ENCODE measurements at regions not wholly inside any gene's neighbourhood (a gene's known extent, or its start where the extent isn't known, plus 50 kb on each side); places are given as distances from the start of the nearest gene placed in this dataset.
A peak's percentile ranks its signal among the peaks of the same experiment; 100 is the strongest.
"Not testable (repeated sequence)": the region's sequence is repeated elsewhere in the genome, so short reads cannot be mapped to it uniquely, and the experiment has no call there.

DNA sequence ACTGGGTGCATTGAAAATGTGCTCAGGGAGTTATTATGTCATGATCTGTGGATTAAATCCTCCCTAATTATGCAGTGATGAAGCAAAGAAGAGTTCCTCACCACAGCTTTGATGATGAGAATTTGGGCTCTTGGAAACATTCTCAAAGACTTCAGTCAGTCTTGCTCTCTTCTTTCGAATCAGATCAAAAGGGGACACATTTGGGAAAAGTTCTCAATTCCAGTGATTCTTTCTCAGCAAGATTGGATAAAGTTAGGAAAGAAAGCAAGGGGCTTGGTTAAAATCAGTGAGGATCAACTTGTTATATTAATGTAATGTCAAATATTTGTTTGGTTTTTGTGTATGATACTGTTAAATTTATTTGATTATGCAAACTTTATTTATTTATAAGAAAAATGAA, 411.3 kb upstream of the ACTBL2 start:
- DNase-seq (ENCODE audit: low spot score) = no peak

DNA sequence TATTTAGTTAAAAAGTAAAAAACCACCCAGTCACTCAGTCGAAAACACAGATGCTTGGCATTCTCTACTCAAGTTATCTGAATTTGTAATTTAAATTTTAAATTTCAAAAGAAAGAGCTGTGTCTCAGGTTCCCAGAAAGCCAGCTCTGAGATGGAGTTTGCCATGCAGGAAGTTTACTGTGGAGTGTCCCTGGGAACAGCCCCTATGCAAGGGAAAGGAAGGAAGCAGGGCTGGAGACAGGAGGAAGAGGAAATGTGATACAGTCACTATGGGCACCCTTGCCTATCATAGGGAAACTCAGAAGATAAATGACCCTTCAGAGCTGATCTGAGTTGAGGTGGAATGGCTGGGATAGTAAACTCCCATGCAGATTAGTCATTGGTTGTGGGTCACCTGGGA, 408.8 kb upstream of the ACTBL2 start:
- DNase-seq (ENCODE audit: low spot score) = no peak

DNA sequence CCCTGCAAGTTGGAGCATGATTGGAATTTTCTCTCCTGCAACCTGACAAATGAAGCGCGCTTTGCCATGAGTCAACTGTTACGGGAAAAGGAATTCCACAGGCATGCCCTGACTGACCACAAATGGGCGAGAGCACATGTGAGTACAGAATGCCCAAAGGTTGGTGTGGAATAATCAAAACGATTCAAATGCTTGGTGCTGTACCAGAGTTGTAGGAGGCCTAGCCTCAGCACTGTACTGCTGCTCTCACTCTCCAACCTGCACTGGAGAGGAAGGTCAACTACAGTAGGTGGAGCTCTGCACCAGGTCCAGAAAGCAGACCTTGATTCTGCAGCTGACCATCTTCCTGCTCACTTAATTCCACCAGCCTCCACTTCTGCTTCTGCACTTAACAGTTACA, 406.9 kb upstream of the ACTBL2 start:
- peak; percentile 44 for DNase-seq (ENCODE audit: low spot score)

- peak; percentile 52 for DNase-seq (ENCODE audit: low spot score)
Observed at GRCh38 chr5:57887851-57888621, 405.4 kb upstream of the ACTBL2 start.

DNA sequence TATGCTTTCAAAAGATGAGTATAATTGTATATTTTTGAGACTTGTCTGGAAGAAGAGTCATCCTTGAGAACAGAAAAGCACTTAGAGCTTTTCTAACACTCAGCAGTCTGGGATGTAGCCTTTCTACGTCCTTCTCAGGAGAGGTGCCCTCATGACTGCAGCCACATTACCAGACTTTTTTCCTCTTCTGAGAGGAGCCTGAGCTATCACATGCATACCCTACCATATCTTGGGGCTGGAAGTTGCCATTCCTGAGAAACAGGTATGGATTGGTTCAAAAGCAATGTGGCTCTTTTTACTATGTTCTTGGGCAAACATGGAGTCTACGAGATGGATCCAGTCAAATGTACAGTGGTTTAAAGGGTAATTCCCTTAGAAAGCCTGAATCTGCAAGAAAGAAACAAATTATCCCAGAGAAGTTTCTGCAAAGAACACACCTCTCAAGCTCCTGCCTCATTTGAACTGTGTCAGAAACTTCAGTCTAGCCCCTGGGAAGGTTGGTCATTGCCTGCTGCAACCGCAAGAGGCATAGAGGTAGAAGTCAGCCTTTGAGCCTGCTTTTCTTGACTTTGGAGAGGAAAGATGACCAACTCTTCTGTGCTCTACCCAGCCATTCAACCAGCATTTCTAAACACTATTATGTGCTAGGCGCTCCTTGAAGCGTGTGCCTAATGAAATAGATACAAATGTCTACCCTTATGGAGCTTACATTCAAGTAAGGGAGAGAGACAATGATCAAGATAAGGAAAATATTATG, 401.9 kb upstream of the ACTBL2 start:
- DNase-seq (ENCODE audit: low spot score) = no peak

- no peak for DNase-seq (ENCODE audit: low spot score)
Observed at GRCh38 chr5:57880216-57880615, 397.6 kb upstream of the ACTBL2 start.

DNA sequence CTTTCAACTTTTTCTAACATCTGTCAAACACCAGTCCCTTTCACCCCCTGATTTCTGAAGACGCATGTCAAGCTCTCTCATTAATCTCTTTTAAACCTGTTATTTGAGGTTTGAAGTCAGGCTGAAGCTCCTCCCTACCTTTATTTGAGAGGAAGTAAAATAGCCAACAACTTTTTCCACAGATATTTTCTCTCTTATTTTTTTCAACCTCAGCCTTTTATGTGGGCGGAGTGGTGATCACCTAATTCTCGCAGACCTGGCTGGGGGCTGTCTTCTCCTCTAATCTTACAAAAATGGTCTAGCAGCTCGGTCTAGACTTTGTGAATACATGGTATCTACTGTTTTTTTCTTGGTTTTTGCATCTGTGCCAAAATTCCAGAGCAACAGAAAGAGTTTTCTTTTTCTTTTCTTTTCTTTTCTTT, 395.7 kb upstream of the ACTBL2 start:
- DNase-seq (ENCODE audit: low spot score) = no peak

- DNase-seq (ENCODE audit: low spot score) = no peak
Observed at GRCh38 chr5:57871496-57871895, 388.9 kb upstream of the ACTBL2 start.

- DNase-seq (ENCODE audit: low spot score) = not testable (repeated sequence)
Observed at GRCh38 chr5:57870267-57870666, 387.7 kb upstream of the ACTBL2 start.

DNA sequence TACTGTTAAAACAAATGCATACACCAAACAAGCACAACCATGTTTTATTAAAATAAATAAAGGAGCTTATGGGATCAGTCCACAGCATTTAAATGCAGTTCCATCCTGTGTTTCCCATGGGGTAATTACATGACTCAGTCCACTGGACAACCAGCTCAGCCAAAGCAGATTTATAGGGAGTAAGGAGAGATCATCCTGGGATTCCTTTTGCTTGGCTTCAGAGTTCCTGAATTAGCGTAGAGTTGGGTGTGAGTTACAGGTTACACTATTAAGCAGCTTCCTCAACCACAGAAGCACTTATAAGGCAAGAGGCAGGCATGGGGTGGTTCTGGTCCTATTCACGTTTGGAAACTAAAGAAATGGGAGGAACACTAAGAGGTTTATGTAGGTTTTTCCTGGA, 381.1 kb upstream of the ACTBL2 start:
- DNase-seq (ENCODE audit: low spot score) = no peak

GRCh38 chr5:57862942-57863341, 380.3 kb upstream of the ACTBL2 start:
- no peak for DNase-seq (ENCODE audit: low spot score)

DNA sequence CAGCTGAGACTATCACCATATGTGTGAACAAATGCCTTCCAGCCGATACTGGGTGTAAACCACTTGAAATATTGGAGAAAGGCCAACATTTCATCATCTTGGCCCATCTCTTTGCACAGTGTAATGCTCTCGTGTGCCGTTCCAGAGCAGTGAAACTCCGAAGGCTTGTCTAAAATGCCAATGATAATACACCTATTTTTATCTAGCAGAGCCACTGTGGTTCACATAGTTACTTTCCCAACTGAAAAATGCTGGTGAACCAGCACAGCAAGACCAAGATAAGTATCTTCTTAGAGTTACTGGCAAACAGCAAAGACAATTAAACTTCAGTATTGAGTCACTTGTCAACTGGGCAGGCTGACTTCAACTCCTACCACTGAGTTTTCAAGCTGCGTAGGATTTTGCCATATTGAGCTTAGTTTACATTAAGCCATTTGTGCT, 379.9 kb upstream of the ACTBL2 start:
- peak; percentile 55 for DNase-seq (ENCODE audit: low spot score)

DNA sequence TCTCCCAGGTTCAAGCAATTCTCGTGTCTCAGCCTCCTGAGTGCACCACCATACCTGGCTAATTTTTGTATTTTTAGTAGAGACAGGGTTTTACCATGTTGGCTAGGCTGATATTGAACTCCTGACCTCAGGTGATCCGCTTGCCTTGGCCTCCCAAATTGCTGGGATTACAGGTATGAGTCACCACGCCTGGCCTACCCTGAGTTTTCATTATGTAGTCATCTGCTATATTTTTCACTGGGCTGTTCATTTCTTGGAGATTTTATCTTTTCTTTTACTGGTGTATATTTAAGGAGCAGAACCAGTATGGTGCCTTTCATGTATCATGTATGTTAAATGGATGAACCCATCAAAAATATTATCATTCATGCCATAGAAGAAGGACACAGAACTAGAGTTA, 377.0 kb upstream of the ACTBL2 start:
- DNase-seq (ENCODE audit: low spot score) = no peak

- no peak for DNase-seq (ENCODE audit: low spot score)
Observed at GRCh38 chr5:57858905-57859304, 376.3 kb upstream of the ACTBL2 start.

- no peak for DNase-seq (ENCODE audit: low spot score)
Observed at GRCh38 chr5:57857696-57858095, 375.1 kb upstream of the ACTBL2 start.

DNA sequence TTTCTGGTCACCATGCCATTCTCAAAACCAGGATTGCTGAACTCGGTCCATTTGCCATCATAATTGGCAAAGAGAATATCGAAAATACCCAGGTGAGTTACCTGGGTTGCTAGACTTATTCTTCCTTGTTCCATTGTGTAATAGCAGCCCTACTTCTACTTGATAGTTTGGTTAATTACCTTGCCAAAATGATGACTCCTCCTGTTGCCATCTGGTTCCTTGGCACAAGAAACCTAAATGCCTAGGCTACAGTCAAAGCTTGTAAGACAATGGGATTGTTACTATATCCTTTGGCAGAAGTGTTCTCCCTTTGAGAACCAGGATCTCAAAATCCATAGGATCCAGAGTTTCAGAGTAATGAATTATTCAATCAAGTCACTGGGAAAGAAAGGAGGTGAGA, 373.2 kb upstream of the ACTBL2 start:
- DNase-seq (ENCODE audit: low spot score) = no peak

DNA sequence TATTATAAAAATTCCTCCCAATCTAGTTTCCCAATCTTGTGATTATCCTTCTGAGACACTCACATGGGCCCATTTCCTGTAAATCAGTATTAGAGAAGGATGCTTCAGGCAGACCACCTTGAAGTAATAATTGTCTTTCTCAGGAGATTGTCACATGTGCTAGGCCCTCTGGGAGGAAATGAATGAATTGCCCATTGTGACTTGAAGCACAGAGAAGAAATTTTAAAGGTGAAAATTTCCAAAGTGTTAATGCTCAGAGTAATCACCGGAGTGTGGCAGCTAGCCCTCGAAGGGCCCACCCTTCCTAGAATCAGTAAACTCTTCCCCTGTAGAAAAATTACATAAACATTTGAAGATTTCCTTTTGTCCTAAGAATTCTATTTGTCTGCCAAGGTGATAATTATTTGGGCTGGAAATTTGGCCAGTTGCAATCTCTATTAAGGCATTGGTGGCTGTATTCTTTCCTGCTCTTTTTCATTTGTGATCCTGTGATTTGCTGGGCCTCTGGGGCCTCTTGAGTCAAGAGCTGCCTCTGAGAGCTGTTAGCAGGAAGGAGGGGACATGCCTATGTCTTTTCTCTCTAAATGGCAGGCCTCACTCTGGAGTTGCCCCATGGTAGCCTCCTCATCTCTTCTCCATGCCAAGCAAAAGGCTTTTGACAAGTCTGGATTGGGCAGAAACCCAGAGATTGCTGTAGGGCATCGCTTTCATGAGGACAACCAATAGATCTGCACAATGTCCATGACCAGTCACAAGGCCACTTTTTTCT, 371.5 kb upstream of the ACTBL2 start:
- DNase-seq (ENCODE audit: low spot score) = no peak

DNA sequence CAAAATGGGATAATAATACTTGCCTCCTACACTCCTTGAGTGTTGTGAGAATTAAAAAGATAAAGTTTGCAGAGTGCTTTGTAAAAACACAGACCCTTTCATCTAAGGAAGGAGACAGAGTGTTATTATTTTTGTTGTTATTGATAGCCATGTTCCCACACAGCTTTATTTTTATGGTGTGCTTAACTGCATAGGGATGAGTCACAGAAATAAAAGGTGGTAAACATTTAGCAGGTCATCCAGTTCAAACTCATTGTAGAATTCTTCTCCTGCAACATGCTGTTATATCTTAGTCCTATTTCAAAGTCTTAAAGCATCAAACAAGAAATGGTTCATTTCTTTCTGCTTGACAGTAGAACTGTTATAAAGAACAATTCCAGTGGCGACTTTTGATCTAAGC, 367.5 kb upstream of the ACTBL2 start:
- DNase-seq (ENCODE audit: low spot score) = no peak

DNA sequence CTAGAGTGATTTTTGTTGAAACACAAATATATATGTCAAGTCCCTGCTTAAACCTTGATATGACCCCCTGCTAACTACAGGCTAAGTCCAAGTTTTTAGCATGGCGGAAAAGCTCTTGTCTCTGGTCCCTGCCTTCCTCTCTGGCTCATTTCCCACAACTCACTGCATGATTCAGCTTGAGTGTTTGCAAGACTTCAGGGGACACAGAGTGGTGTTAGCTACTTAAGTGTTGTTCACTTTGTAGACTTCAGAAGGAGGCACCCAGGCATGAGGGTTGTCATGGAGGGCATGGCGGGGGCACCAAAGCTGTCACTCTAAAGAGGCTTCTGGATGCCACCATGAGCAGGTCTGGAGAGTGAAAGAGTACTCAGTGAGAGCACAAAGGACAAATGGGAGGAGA, 362.4 kb upstream of the ACTBL2 start:
- no peak for DNase-seq (ENCODE audit: low spot score)

DNA sequence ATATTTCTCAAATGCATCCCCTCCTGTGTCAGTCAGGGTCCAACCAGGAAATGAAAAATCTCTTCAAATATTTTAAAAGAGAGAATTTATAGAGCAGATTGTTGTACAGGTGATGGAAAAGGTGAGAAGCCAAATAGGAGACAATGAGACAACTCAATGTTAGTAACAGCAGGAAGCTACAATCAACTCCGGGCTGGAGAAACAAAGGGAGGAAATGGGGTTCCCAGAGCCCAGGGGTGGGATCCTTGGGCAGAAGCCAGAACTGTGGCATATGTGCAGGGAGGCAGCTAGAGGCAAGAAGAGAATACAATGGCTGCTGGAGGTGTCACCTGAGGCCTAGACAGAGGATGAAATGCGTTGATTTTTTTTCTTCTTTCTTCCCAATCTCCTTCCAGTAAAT, 361.8 kb upstream of the ACTBL2 start:
- DNase-seq (ENCODE audit: low spot score) = no peak

DNA sequence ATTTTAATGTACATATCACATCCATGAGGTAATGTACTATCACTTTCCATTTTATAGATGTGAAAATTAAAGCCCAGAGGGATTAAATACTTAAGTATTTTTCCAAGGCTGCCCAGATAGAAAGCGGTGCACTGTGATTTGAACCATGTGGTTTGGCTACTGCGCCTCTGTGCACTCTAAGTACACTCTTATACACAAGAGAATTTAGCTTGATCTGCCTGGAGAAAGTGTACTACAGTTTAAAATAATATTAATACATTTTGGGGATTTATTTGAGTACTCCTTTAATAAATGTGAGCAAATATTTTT, 360.4 kb upstream of the ACTBL2 start:
- no peak for DNase-seq (ENCODE audit: low spot score)

DNA sequence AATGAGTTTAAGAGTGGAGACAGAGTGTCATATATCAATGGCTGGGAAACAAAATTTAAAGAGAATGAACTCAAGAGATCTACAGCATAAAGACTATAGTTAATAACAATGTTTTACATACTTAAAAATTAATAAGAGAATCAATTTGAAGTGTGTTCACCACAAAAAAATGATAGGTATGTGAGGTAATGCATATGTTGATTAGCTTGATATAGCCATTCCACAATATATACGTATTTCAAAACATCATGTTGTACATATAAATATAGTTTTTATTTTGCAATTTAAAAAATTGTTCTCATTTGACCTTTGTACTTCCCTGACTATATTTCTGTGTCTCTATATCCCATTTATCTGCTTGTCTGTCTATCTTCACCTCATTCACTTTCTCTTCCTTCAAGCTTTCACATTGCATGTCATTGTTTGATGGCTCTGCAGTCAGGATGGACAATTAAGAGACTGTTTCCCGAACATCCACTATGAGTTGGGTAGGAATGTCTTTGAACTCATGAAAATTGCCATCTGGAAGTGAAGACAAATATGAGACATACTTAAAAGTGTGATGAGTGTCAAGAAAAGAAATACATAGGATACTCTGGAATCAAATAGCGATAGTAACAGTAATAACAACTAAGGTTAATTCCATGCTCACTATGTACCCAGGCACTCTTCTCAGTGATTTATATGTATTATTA, 359.9 kb upstream of the ACTBL2 start:
- no peak for DNase-seq (ENCODE audit: low spot score)
